Dermis microvascular lymphatic vessel endothelial cell (primary cell): ENCODE measurements at regions not wholly inside any gene's neighbourhood (a gene's known extent, or its start where the extent isn't known, plus 50 kb on each side); places are given as distances from the start of the nearest gene placed in this dataset.
"Not testable (repeated sequence)": the region's sequence is repeated elsewhere in the genome, so short reads cannot be mapped to it uniquely, and the experiment has no call there.

ENCODE experiments used
- DNase-seq, 2 donors: peaks; one replicate each; pipeline versions ENCODE4 v3.0.0 to v3.0.0-alpha.2; 2010; ENCODE audit warnings: low read depth in 2 of 2

DNA sequence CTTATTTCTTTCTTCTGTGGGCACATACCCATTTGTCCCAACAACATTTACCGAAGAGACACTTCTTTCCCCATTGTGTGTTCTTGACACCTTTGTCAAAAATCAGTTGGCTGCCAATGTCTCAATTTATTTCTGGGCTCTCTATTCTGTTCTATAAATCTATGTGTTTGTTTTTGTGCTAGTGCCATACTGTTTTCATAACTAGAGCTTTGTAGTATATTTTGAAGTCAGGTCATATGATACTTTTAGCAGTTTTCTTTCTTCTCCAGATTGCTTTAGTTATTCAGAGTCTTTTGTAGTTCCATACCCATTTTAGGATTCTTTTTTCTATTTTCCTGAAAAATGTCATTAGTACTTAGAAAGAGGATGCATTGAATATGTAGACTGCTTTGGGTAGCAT, 1276.3 kb downstream of the SLITRK1 start:
- DNase-seq: no peak

DNA sequence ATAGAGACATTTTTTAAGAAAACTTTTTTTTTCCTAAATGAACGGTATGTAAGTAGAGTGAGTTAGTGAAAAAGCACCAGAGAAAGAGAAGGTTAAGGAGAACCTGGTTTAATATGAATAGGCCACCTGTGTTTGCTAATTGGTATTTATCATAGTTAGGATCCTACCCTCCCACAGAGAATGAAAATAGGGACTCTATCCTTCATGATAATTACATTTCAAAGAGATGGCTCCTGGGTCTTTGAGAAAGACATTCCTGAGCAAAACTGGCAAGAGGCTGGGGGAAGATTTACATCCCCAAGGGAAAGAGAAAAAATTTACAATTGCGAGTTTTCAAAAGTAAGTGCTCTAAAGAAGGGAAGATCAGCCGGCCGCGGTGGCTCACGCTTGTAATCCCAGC, 1284.5 kb downstream of the SLITRK1 start:
- DNase-seq: no peak

DNA sequence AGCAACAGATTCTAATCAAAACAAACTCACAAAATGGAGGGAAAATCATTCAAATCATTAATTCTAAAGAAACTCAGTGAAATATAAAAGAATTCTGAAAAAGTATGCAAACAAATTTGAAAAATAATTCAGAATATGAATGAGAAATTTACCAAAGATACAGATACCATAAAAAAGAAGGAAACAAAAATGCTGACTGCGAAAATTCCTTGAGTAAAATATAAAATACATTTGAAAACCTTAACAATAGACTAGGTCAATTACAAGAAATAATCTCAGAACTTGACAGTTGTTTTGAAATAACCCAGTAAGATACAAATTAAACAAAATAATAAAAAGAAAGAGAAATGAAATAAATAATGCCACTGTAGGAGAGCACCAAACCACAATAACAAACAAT, 1289.0 kb downstream of the SLITRK1 start:
- DNase-seq: no peak

DNA sequence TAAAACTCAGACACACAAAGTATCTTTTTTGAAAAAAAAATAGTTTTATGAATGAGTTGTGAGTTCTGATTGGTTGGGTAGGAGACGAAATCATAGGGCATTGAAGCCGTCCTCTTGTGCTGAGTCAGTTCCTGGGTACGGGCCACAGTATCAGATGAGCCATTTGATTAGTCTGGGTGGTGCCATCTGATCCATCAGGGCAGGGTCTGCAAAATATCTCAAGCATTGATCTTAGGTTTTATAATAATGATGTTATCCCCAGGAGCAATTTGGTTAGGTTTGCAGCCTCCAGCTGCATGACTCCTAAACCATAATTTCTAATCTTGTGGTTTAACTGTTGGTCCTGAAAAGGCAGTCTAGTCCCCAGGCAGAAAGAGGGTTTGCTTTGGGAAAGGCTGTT, 1310.6 kb downstream of the SLITRK1 start:
- no peak for DNase-seq

DNA sequence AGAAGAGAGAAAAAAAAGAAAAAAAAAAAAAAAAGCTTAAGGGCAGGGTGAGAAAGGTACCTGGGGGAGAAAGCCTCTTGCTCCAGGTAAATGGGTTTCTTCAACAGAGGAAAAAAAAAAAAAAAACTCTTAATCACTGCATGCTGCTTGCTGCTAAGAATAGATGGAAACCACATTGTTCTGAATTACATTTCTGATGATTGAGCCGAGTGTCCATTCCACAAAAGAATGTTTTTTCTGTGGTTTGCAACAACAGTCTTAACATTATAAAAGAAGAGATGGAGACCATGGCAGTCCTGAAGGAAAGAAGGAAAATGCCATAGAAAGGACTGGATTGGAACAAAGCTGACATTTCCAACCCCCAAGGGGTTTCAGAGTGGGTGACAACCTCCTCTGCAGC, 1312.7 kb downstream of the SLITRK1 start:
- no peak for DNase-seq

DNA sequence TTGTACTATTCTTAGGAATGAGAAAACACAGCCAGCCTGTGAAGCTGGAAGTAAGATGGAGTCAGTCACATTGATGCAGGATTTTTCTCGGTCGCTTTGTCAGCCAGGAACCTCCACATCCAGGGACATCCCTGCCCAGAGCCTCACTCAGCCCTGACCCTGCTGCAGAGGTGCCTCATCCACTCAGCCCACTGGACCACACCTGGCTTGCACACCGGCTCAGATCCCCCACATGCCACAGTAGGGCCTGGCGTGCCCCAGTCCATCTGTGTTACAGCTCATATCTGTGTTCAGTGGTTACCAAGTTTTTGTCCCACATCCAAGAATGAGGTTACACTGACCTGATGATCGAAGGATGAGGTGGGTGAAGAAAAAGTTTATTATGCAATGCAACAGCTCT, 1315.4 kb downstream of the SLITRK1 start:
- no peak for DNase-seq

DNA sequence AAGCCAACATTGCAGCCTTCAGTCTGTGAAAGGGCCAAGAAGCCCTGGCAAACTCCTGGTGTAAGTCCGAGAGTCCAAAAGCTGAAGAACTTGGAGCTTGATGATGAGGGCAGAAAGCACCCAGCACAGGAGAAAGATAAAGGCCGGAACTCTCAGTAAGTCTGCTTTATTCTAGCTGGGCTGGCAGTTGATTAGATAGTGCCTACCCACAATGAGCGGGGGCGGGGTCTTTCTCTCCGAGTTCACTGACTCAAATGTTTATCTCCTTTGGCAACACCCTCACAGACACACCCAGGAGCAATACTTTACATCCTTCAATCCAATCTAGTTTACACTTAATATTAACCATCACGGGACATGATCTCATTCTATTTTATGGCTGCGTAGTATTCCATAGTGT, 1317.1 kb downstream of the SLITRK1 start:
- no peak for DNase-seq

DNA sequence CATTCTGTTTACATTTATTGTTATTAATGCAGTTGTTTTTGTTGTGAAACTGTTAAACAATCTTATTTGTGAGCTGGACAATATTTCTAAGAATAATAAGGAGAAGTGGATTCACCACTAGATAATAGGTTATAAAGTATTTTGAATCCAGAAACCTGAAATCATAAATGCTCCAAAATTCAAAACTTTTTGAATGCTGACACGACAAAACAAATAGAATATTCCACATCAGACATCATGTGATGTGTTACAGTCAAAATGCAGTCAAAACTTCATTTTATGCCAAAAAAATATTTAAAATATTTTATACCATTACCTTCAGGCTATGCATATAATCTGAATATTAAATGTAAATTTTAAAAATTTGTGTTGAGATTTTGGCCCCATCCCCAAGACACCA, 1321.4 kb downstream of the SLITRK1 start:
- no peak for DNase-seq

DNA sequence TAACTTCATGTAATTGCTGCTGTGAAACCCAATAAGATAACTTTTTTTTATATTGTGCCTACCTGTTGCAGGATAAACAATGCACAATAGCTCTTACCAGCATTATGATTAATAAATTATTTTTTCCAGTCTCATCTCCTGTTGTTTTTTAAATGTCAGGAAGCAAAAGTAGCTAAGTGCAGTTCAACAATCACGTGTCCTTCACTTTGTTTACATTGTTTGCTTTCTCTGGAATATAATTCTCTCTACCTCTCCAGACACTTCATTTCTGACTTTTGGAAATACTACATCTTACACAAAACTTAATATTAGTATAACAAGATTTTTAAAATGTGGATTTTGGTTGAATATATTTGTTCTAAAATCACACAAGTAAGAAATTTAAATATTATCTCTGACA, 1359.4 kb downstream of the SLITRK1 start:
- DNase-seq: no peak

DNA sequence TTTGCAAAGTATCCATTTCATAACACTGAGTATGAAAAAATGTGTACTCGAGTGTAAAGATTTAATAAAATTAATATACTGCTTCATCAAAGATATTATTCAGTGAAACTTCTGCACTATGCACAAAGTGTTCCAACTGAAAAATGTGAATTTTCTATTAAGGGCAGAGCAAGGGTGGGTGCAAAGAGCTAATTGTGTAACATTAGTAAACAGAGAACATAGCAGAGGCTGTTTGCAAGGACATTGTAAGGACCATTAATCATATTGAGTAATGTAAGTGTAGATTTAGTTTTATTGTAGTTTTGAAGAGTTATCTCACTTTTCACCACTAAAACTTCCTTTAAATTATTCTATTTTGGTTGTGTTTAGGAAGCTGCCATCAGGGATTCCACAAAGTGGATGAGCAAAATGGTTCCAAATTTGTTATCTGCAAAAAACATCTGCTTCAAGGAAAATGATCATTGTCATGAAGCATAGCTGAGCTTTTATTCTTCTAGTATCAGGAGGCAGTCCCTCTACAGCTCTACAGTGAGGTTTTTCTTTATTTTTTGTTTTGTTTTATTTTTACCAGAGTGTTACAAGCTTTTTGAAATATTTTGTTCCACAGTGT, 1375.4 kb downstream of the SLITRK1 start:
- DNase-seq: no peak

DNA sequence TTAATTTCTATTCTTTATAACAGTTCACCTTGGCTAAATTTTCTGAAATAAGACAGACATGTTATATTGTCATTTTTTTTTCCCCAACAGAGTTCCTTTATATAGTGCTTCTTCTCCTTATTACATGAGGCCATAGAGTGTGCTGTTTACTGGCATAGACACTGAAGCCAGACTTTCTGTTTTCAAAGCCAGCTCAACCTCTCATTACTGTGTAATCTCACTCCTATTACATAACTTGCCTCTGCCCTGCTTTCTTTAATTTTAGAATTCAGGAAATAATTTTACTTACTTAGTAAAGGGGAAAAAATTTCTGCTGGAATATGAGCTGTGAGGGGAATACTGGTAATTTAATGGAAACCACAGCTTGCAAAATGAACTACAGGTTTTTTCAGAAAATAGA, 1380.4 kb downstream of the SLITRK1 start:
- DNase-seq: no peak

DNA sequence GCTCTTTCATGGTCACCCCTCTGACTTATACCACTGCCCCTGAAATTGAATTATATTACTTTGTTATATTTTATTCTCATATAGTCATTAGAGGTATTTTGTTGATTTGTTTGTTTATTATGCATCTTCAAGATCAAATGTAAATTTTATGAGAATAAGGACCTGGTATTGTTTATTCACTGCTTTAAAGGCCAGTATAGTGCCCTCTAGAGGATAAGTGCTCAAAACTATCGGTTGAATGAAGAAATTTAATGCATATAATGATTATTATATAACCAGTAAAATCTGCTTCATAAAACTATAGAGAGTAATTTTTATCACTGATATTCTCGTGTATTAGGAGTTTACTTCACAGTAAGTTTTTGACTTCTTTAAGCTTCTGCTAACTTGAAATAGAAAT, 1401.9 kb downstream of the SLITRK1 start:
- DNase-seq: no peak

DNA sequence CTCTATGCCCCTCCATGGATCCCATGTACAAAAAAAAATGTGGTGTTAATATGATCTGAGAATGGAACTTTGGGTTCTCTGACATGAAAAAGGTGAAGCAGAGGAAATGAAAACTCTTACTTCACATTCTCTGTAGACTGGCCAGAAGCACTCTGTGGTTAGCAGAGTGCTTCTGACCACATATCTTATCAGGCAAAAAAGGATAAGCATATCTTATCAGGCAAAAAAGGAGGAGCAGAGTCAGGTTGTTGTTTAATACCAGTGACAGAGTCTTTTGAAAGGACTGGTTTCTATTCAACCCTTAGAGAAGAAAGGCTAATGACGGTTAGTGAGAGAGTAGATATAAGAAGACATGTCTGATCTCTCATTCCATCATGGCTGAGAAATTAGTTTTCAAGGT, 1404.8 kb downstream of the SLITRK1 start:
- DNase-seq: no peak

DNA sequence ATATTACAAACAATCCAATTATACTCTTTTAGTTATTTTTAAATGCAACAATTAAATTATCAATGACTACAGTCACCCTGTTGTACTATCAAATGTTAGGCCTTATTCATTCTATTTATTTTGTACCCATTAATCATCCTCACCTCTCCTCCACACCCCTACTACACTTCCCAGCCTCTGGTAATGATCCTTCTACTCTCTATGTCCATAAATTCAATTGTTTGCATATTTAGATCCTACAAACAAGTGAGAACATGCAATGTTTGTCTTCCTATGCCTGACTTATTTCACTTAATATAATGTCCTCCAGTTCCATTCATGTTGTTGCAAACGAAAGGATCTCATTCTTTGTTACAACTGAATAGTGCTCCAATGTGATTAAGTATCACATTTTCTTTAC, 1414.6 kb downstream of the SLITRK1 start:
- no peak for DNase-seq

DNA sequence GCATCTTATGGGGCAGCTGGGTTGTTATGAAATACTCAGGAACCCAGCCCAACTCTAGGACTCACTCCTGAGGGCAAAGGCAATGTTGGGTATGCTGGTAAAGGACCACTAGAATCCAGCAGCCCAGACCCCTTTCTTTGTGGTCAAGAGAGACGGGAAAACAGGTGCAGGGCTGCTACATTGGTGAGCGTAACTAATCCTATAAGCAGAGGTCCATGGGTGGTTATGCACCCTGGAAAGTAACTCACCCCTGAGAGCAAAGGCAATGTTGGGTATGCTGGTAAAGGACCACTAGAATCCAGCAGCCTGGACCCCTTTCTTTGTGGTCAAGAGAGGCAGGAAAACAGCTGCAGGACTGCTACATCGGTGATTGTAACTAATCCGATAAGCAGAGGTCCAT, 1422.7 kb downstream of the SLITRK1 start:
- not testable (repeated sequence) for DNase-seq

DNA sequence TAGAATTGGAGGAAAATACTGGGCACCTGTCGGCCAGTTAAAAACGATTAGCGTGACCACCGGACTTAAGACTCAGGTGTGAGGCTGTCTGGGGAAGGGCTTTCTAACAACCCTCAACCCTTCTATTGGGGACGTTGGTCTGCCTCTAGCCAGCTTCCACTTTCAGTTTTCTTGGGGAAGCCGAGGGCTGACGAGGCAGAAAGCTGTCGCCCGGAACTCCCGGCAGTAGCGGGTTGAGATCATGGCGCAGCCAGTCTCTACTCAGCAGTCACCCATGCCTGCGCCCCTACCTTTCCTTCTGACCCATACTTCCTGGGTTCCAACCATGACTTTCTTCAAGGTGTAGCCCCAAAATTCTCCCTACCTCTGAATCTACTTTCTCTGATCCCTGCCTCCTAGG, 1424.1 kb downstream of the SLITRK1 start:
- no peak for DNase-seq

DNA sequence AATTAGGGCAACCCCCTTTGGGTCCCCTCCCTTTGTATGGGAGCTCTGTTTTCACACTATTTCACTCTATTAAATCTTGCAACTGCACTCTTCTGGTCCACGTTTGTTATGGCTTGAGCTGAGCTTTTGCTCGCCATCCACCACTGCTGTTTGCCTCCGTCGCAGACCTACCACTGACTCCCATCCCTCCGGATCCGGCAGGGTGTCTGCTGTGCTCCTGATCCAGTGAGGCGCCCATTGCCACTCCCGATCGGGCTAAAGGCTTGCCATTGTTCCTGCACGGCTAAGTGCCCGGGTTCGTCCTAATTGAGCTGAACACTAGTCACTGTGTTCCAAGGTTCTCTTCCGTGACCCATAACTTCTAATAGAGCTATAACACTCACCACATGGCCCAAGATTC, 1424.7 kb downstream of the SLITRK1 start:
- DNase-seq: not testable (repeated sequence)

DNA sequence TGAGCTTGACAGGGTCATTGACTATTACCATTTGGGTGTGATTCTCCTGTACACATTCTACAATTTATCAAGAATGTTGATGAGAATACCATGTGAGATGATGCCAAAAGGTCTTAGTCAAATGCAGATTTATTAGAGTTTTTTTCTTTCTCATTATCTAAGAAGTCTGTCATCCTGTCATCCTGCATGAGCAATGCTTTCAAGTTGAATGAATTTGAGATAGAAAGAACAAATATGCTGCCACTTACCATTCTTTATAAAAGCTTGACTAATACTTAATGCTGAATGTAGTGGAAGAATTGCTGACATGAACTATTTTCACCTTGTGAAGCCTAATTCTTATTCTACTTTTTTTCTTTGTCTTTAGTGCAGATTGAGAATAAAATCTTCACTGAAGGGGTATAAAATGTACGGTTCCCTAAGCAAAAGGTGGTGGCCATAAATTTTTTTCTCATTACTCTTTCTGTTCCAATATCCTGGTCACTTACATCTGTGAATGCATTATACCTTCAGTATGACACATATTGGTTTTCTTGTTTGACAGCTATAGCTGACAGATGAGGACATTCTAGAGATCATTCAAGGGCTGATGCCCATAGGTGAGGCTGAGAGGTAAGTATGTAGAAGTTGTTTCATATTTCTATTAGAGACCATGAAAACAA, 1434.7 kb downstream of the SLITRK1 start:
- DNase-seq: no peak

DNA sequence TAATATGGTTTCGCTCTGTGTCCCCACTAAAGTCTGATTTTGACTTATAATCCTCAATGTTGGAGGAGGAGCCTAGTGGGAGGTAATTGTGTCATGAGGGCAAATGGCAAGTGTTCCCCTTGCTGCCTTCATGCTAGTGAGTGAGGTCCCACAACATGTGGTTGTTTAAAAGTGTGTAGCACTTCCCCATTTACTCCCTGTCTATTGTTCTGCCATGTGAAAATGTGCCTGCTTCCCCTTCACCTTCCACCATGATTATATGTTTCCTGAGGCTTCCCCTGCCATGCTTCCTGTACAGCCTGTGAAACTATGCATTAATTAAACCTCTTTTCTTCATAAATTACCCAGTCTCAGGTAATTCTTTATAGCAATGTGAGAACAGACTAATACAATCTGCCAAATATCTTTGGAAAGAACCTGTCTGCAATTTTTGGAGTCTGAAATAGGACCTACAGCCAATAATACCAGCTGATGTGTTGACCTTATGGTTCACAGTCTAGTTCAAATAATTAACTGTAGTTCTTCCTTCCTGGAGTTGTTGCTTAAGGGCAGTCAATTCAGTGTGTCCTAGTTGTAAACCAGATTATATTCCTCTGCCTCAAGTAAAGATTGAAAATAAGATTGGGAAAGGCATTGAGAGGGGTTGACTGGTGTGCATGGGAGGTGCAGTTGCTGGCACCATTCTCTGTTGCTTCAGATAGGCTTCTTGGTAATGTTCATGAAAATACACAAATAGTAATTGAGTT, 1442.9 kb downstream of the SLITRK1 start:
- no peak for DNase-seq

DNA sequence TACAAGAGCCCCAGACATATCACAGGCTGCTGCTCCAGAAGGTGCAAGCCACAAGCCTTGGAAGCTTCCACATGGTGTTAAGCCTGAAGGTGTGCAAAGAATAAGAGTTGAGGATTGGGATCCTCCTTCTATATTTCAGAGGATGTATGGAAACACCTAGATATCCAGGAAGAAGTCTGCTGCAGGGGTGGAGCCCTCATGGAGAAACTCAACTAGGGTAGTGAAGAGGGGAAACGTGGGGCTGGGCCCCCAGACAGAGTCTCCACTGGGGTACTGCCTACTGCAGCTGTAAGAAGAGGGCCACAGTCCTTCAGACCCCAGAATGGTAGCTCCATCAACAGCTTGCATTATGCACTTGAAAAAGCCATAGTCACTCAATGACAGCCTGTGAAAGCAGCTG, 1444.0 kb downstream of the SLITRK1 start:
- DNase-seq: no peak

DNA sequence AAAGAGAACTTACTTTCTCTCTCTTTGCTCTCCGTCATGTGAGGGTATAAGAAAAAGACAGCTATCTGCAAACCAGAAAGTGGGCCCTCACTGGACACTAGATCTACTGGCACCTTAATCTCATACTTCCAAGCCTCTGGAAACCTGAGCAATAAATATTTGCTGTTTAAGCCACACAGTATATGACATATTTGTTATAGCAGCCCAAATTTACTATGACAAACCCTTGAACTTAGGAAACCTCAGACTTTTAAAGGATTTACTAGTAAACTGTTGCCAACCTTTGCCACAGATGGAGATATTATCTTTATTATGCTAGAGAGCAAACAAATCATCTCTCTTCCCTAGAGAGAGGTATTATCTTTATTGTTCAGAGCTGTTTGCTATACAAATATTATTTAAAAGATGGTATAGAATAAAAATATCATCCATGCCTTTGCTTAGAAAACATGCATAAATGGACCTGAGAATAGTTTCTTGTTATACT, 1446.1 kb downstream of the SLITRK1 start:
- DNase-seq: no peak

DNA sequence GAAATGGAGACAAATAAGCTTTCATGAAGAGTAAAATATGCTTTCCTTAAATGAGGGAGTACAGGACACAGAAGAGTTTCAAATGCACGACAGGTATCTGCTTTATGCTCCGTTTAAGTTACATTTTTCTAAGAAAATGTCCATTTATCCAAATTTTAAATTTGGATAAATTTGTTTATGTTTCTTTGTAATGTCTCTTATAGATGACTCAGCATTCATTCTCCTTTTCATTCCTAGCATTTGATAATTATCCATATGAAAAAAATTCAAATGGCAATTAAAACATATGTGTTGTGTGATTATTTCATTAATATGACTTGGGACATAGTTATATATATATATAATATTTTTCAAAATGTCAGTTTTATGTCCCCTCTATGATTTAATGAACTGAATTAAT, 1449.3 kb downstream of the SLITRK1 start:
- DNase-seq: no peak

DNA sequence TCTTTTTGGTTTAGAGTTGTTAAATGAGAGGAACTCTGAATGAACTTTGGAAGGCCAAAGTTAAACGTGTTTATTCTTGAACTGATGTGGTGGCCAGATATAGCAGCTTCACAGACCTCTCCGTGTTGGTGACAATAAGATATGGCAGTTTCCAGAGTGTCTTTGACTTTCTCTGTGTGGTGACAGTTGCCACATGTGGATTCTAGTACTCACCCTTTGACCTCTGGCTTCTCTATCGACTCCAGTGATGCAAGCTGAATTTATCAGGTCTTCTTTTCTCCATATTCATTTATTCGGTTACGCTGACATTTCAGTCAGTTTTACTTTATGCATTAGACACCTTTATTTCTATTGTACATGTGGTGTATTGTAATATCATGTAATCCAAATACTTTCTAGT, 1469.5 kb downstream of the SLITRK1 start:
- no peak for DNase-seq
